ENCODE measurements at regions not wholly inside any gene's neighbourhood (a gene's known extent, or its start where the extent isn't known, plus 50 kb on each side); places are given as distances from the start of the nearest gene placed in this dataset.

DNA sequence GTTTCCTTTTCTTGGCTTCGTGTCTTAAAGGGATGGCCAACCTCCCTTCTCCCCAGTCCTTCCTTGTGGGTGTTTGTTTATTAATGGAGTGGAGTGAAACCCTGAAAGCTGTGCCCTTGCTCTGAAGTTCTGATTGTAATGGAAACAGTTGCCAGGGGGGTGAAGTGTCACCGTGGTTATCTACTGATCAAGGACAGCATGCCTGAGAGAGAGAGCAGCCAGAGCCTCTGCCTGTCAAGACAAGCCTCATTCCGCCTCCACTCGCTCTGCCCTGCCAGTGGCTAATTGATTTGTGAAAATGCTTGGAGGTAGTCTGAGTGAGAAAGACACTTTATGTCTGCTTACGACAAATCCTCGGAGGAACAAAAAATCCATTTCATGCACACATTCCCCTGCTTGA lies 143.7 kb upstream of the SLC30A5 start:
- H3K79me2 ChIP-seq (ENCODE audit: insufficient read depth, low read length), result no peaks in the 10 kb centered on the region
- no peak overlapping the region for H3K4me3 ChIP-seq (ENCODE audit: low read depth, low read length, poor library complexity, severe bottlenecking)
- no peaks in the 10 kb centered on the region for H4K20me1 ChIP-seq (ENCODE audit: insufficient read depth, low read length)
- H3K27ac ChIP-seq (ENCODE audit: low read depth, low read length, poor library complexity, severe bottlenecking), result no peak overlapping the region
- no peak overlapping the region for H3K4me2 ChIP-seq (ENCODE audit: low read length)
- H3K36me3 ChIP-seq (ENCODE audit: insufficient read depth, low read length), result no peaks in the 10 kb centered on the region
- no peaks in the 10 kb centered on the region for H3F3A ChIP-seq (ENCODE audit: insufficient read depth, low read length)
- H3K9me3 ChIP-seq (ENCODE audit: low read length), result no peaks in the 10 kb centered on the region
- no peaks in the 10 kb centered on the region for H3K4me1 ChIP-seq (ENCODE audit: insufficient read depth, low read length, severe bottlenecking)
- H2AFZ ChIP-seq (ENCODE audit: low read length), result no peak overlapping the region
- TF ChIP-seq EZH2 (IDR thresholded peaks at IDR 0.05; ENCODE audit: borderline replicate concordance, low read length), result no peak
- TF ChIP-seq, protein P1, sequence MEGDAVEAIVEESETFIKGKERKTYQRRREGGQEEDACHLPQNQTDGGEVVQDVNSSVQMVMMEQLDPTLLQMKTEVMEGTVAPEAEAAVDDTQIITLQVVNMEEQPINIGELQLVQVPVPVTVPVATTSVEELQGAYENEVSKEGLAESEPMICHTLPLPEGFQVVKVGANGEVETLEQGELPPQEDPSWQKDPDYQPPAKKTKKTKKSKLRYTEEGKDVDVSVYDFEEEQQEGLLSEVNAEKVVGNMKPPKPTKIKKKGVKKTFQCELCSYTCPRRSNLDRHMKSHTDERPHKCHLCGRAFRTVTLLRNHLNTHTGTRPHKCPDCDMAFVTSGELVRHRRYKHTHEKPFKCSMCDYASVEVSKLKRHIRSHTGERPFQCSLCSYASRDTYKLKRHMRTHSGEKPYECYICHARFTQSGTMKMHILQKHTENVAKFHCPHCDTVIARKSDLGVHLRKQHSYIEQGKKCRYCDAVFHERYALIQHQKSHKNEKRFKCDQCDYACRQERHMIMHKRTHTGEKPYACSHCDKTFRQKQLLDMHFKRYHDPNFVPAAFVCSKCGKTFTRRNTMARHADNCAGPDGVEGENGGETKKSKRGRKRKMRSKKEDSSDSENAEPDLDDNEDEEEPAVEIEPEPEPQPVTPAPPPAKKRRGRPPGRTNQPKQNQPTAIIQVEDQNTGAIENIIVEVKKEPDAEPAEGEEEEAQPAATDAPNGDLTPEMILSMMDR (IDR thresholded peaks at IDR 0.05; ENCODE audit: low read length), result no peak
- no peak overlapping the region for H3K9ac ChIP-seq (ENCODE audit: low read length)
- H3K9me2 ChIP-seq (ENCODE audit: low read depth, low read length), result no peaks in the 10 kb centered on the region
- H3K27me3 ChIP-seq (ENCODE audit: insufficient read depth, low read length), result no peaks in the 10 kb centered on the region

- Histone ChIP-seq H3F3A (ENCODE audit: insufficient read depth, low read length) (no peaks in the 10 kb centered on the region), H3K4me1 (ENCODE audit: insufficient read depth, low read length, severe bottlenecking) (no peaks in the 10 kb centered on the region), H3K36me3 (ENCODE audit: insufficient read depth, low read length) (no peaks in the 10 kb centered on the region), H3K79me2 (ENCODE audit: insufficient read depth, low read length) (no peaks in the 10 kb centered on the region), H3K9me2 (ENCODE audit: low read depth, low read length) (no peaks in the 10 kb centered on the region), H3K9ac (ENCODE audit: low read length) (no peak overlapping the region), H3K4me2 (ENCODE audit: low read length) (no peak overlapping the region), H4K20me1 (ENCODE audit: insufficient read depth, low read length) (no peaks in the 10 kb centered on the region), H3K9me3 (ENCODE audit: low read length) (no peaks in the 10 kb centered on the region), H2AFZ (ENCODE audit: low read length) (no peak overlapping the region), H3K27ac (ENCODE audit: low read depth, low read length, poor library complexity, severe bottlenecking) (no peak overlapping the region), H3K4me3 (ENCODE audit: low read depth, low read length, poor library complexity, severe bottlenecking) (no peak overlapping the region), H3K27me3 (ENCODE audit: insufficient read depth, low read length) (no peaks in the 10 kb centered on the region)
- TF ChIP-seq EZH2 (IDR thresholded peaks at IDR 0.05; ENCODE audit: borderline replicate concordance, low read length), result no peak
- TF ChIP-seq, protein P1 (IDR thresholded peaks at IDR 0.05; ENCODE audit: low read length), result no peak
These were observed 142.9 kb upstream of the SLC30A5 start for GRCh38 chr5:68950930-68951329.

DNA sequence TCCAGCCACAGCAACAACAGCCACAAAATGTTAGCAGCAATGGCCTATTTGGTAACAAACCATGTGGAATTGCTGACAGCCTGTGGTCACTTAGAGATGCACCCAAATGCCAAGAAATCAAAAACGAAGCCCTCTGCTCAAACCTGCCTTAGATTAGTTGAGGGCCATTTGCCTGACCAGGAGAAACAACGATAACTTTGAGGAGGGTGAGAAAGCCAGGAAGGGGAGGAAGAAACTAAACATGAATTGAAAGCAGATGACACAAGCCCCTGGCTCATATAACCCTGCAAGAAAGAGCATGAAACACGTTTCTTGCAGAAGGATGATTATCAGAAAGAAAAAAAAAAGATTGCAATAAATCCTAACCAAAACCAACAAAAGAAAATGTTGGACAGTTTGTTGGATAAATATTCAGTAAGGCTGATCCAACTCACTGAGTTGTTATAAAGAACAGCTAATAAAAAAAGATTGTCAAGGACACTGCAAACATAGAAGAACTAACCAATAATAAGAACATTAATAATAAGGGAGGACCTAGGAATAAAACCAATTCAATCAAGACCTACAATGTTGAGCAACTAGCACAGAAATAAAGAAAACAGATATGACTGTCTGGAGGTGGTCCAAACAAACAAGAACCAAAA lies 140.5 kb upstream of the SLC30A5 start:
- no peak overlapping the region for H3K4me2 ChIP-seq (ENCODE audit: low read length)
- H3K9me2 ChIP-seq (ENCODE audit: low read depth, low read length), result no peaks in the 10 kb centered on the region
- no peak overlapping the region for H3K27ac ChIP-seq (ENCODE audit: low read depth, low read length, poor library complexity, severe bottlenecking)
- TF ChIP-seq, protein P1 (IDR thresholded peaks at IDR 0.05; ENCODE audit: low read length), result no peak
- TF ChIP-seq EZH2 (IDR thresholded peaks at IDR 0.05; ENCODE audit: borderline replicate concordance, low read length), result no peak
- H3K27me3 ChIP-seq (ENCODE audit: insufficient read depth, low read length), result no peaks in the 10 kb centered on the region
- no peaks in the 10 kb centered on the region for H4K20me1 ChIP-seq (ENCODE audit: insufficient read depth, low read length)
- no peaks in the 10 kb centered on the region for H3K79me2 ChIP-seq (ENCODE audit: insufficient read depth, low read length)
- no peaks in the 10 kb centered on the region for H3K36me3 ChIP-seq (ENCODE audit: insufficient read depth, low read length)
- no peak overlapping the region for H2AFZ ChIP-seq (ENCODE audit: low read length)
- H3K9me3 ChIP-seq (ENCODE audit: low read length), result no peaks in the 10 kb centered on the region
- no peaks in the 10 kb centered on the region for H3K4me1 ChIP-seq (ENCODE audit: insufficient read depth, low read length, severe bottlenecking)
- H3K4me3 ChIP-seq (ENCODE audit: low read depth, low read length, poor library complexity, severe bottlenecking), result no peak overlapping the region
- no peaks in the 10 kb centered on the region for H3F3A ChIP-seq (ENCODE audit: insufficient read depth, low read length)
- no peak overlapping the region for H3K9ac ChIP-seq (ENCODE audit: low read length)
